Stimulated activated CD4-positive, alpha-beta T cell treated with anti-CD3 and anti-CD28 coated beads, Interleukin-12 subunit alpha, Interleukin-12 subunit beta, amount 100 ng/mL, for 24 hours (primary cell): ENCODE measurements at regions not wholly inside any gene's neighbourhood (a gene's known extent, or its start where the extent isn't known, plus 50 kb on each side); places are given as distances from the start of the nearest gene placed in this dataset.

Source experiments
- DNase-seq, 2 experiments: peaks; one replicate each; pipeline ENCODE4 v3.0.0-alpha.2; 2020; ENCODE audit warnings: low read depth in 2 of 2

DNA sequence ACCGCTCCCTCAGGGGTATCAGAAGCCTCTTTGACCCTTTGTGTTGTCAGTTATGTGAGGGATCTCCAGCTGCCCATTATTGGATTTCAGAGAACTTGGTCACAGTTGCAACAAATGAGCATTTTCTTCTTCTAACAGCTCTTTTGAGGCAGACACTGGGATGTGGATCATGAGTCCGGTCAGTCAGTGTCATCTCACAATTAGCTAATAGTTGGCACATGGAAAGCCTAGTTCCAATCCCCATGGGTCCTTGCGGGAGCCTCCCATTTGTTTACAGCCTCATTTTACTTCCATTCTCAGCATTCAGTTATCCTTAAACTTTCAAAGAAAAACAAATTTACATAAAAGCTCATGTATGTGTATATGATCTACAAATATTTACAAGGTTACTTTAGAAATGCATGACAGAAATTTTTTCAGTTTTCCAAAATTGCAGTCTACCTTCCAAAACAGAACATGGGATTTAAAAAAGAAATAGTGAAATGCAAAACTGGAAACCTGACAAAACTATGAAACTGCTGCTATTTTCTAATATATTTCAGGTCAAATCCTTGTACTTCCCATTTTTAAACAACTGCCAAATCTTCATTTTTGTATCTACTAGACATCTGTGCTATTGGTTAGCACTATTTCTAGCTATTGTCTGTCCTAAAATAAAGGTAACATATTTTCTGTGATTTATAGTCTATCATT lies 547.1 kb upstream of the ZEB2 start:
- DNase-seq: no peak

DNA sequence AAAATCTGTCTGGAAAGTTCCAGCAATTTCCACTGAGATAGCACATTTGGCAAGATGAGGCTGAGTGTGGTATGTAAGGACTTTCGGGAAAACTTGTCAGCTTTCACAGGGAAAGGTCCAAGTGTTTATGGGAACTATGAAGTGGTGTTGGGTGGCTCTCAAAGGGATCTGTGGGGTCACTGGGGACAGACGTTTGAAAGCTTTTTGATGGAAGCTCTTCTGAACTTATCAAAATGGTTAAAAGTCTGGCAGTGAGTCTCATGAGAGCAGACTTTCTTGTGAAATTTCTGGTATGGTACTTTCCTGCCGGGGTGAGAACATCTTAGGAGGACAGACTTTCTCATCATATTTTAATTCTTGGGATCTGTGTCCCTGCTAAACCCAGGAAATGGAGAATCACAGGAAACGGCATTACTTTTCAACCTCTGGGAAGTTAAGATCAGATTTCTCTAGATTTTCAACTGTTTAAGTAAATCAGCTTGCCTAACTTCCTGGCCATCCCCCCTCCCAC lies 546.3 kb upstream of the ZEB2 start:
- DNase-seq: no peak

DNA sequence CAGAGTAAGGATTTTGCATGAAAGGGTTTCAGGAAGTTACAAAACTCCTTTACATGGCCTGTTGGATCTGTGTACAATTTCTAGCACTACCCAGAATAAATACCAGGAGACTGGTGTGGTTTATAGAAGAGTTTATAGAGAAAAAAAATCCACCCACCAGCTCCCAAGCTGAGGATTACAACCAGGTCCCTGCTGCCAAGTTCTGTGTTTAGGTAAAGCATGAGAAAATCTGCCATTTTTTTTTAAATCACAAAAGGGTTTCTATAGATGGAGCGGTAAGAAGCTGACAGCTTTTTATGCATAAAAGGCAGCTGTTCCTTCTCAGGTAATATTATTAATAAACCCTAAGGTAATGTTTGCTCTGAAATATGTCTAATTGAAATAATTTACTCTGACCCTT lies 545.4 kb upstream of the ZEB2 start:
- no peak for DNase-seq

DNA sequence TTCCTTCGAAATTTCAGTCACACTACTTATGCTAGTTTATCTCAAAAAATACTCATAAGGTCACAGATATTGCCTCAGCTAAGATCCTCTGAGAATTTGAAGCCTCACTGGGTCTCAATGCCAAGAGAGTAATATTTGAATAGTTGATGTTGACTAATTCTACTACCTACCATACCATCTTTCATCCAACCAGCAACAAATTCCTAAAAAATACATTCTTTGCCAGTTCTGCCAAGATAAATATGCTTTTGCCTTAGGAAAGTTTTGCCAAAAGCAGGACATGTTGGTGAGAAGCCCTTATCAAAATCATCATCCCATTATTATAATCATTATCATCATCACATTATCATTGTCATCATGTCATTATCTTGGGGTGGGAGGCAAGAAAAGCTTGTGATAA lies 544.6 kb upstream of the ZEB2 start:
- DNase-seq: no peak

DNA sequence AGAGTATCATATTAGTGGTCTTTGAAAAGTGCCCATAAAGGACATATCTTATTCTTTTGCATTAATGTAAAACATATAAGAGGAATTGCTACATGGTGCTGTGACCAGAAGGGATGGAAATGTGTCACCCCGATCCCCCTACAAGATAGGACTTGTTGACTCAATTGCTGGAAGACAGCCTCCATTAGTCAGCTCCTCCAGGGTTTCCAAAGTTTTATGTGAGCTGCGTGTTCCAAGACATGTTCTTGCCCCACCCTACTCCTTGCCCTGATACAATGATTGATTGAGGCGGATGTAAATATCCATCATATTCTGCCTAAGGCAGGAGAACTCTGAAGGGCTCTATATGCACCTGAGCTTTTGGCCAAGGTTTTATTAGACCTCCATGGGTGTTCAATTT lies 541.0 kb upstream of the ZEB2 start:
- no peak for DNase-seq

DNA sequence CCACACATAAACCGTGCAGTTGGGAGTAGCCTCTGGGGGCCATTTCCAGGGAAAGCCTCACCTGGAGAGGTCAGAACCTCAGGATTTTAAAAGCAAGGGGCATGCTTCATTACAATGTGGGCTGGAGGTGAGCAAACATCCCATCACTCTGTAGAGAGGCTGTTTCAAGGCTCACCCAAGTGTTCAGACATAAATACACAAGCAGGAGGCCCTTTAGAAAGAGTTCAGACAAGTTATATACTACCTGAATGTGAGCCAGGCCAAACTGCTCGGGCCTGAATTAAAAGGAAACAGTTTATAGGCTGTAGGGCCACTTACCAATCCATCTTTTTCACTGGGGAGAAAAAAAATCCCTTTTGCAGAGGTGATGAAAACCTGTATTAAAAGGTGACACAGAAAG lies 540.0 kb upstream of the ZEB2 start:
- DNase-seq: no peak

DNA sequence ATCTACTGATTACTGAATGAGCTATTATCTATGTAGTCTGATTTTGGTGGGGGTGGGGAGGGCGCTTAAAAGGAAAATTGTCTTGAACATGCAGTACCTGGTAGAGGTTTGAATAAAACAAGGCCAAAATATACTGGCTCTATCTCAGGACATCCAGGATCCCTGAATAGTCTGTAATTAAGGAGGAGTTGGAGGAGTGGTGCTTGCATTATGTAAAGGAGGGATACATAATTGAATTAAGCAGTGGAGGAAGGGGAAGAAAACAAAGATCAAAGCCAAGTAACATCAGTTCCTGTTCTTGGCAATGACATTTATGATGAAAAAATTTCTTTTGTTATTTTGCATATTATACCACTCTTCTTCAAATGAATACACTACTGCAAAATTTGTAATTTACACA lies 539.4 kb upstream of the ZEB2 start:
- no peak for DNase-seq

DNA sequence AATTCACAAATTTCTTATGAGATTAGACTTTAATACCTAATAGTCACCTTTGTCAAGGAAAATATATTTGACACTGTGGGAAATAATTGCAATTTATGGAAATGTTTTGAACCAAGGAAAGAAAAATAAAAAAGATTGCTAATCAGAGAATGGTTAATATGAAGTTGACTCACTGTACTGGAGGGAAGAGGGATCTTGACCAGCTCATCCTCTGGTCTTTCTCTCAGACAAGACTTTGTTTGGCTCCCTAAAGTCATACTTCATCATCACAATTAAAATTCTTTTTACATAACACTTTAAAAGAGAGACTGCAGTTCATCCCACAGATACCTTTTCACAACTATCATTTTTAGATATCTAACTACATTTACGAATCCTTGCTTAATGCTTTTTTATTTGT lies 538.5 kb upstream of the ZEB2 start:
- DNase-seq: no peak

DNA sequence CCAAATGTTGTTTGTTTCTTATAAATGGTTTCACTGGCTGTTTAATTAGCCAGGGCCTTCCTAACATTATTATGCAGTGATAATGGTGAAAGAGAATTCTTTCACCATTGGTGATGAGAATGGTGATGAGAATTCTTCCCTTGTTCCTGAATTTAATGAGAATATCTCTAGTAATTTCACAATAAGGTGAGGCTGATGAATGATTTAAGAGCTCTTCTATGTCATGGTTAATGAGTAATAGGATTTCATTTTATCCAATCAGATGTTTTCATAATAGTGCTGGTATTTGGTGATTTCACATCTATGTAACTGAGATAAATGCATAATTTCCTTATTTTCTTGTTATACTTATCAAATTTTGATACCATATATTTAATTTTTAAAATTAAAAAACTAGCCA lies 535.7 kb upstream of the ZEB2 start:
- DNase-seq: no peak

DNA sequence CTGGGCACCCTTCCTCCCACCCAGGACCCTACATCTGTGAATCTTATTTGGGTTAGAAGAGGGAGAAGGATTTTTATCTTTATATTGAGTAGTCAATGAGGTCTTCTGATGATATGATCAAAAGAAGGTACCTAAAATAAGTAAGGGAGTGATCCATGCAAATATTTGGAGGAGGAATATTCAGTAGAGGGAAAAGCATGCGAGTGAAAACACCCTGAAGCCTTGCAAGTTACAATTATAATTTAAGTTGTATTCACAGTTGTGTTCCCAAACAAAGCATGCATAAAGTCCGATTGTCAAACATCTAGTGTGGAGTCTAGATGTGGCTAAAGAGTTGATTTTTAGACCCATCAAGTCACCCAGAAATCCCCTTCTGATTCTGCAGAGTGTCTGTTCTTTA lies 530.2 kb upstream of the ZEB2 start:
- no peak for DNase-seq

DNA sequence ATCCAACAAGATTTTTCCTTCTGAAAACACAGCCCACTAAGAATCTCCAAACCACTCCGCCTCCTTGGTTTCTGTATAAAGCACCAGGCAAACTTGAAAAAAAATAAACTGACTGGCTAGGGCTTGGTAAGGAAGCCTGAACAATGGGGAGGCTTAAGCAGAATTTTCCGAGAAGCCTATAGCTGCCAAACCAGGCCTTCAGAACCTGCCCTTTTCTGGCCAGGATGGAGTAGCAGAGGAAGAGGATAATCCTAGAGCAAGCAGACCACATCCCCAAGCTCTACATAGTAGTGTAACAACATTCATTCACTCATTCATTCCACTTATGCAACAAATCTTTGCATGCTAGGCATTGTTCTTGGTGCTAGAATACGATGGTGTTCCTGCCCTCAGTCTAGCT lies 529.6 kb upstream of the ZEB2 start:
- no peak for DNase-seq

DNA sequence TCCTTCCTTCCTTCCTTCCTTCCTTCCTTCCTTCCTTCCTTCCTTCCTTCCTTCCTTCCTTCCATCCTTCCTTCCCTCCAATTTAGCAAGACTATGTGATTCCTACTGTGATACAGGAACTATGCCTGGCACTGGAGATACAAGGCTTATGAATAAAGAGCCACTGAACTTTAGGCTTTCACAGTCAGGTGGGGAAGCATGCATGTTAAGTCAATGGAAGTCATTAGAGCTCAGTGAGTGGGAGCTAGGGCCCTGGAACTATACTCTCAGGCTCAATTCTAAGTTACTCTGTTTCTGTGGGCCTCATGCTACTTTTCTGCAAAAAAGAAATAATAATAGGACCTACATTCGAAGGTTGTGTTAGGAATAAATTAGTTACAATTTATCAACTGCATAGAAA lies 527.6 kb upstream of the ZEB2 start:
- no peak for DNase-seq

DNA sequence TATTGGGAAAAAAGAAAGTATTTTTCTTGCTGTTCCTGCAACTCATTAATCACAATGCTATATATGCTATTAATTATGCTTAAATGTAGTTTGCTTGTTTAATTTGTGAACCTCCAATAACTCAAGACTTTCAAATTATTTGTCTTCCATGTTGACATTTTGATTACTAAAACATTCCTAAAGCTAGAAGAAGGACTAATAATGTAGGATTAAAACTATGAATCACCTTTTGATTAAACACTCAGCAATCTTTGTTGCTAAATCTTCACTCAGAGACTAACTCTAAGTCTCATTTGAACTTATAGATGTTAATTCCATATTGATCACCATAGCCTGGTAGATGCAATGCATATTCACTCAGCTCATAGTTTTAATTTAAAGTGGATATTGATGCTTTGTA lies 524.6 kb upstream of the ZEB2 start:
- no peak for DNase-seq

DNA sequence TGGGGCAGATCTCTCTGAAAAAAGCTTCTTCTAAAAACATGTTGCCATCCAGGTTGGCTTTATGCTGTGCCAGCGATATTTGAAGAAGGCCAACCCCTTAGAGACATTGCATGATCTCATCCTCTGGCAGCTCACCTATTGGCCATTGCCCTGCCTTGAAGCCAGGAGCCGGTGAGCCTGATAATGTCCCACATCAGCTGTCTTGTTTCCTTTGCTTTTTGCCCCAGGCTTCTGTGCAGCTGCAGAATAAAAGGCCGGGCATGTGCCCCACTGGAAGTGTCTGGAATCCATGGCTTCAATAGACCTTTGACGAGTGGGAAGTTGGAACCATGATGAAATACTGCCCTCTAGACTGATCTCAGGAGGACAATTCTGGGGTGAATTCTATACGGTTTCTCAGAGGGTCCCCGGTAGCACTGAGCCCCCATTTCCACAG lies 523.5 kb upstream of the ZEB2 start:
- DNase-seq: no peak

DNA sequence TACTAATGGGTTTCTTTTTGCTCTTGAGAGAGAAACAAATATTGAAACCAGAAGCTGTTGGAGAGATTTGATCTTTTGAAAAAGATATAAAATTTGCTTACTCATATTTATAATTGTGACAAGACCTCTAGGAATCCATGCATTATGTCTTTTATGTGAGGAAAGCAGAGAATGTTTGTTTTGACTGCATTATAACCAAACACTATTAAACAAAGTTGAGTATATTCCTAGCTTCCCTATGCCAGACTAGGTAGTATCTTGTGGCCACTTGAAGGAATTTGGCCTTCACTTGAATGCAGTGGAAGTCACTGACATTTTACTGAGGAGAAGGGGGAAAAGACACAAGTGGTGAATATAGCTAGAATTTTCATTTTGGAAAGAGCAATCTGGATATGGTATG lies 521.8 kb upstream of the ZEB2 start:
- no peak for DNase-seq

DNA sequence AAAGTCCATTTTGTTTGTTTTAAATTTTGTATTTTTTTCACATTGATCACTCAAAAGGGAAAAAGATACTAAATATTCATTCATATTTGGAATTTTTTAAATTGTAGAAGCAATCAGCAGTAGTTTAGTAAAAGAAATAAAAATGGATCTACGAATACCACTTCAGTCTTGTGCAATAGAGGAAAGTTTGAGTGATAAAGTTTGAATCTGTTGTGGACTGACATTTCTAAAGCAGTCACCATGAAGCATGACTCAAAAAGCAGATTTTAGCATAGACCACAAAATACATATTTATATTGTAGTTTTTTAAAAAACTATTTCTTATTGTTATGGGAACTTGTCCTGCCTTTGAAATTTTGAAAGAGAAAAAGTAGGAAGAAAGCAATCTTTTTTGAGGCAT lies 520.5 kb upstream of the ZEB2 start:
- DNase-seq: no peak

DNA sequence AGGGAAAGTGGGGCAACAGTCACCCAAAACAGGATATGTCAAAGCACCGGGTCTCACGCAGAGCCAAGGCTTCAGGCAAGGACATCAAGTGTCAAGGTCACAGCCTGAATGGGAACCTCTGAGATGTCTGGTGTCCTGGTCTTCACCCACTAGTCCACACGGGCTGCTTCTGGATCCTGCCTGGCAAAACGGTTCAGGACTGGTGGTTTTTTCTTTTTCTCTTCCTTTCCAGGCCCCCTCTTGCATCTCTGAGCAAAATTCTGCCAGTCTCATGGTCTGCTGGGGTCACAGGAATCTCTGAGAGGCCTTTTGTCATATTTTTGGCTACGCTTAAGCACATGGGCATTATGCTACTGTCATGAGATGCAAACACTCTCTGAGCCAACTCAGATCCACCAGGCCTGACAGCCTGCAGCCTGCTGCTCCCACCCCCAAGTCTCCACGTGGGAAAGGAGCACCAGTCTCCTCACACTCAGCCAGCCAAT lies 518.2 kb upstream of the ZEB2 start:
- DNase-seq: no peak

DNA sequence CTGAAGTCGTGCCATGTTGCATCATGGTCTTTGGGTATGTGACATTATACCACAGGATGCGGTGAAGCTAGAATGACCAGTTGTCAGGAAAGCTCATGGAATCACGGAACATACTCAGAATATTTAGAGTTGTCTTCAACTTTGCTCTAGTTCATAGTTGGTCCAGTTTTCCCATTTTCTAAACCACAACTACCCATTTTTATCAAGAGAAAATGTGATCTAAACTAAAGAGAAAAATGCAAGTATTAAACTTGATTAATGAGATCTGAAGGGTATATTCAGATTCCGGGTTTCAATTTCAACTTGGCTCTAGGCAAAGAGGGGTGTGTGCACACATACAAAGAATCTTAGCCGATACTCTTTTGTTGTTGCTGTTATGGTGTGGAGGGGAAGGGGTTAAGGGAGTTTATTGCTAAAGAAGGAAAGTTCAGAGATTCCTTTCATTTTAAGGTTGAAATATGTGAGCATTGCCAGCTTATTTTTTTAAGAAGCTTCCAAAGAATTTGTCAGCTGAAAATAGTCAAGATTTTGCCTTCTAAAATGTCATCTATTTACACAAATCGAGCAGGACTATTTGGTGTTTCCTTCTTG lies 516.6 kb upstream of the ZEB2 start:
- DNase-seq: no peak

DNA sequence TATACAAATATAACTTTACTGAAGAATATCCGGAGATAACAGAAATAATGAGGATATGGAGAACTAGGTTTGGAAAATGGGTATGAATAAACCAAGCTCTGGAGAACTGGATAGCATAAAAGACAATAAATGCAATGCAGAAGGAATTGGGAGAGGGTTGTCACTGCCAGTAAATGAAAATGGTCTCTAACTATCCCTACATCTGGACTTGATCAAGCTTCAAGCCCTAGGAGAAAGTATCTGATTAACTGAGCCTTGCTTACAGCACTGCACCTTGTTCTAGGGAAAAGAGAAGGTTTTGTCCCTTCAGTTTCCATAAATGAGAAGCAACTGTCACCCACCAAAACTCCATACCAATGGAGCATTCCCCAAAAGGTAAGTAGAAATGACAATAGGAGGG lies 514.6 kb upstream of the ZEB2 start:
- DNase-seq: no peak

DNA sequence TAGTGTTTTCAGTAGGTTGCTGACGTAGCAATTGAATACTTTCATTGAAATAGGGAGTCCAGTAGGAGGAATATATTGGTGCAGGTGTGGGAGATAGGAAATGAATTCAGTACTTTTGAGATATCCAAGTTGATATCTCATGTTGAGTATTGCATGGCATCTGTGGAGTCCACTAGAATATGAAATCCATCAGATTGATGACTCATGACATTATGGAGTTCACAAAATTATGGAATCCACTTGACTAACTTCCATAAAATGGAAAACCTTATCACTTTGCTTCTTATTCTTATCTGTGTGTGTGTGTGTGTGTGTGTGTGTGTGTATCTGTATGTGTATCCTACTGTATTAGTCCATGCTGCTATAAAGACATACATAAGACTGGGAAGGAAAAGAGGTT lies 513.5 kb upstream of the ZEB2 start:
- DNase-seq: no peak

DNA sequence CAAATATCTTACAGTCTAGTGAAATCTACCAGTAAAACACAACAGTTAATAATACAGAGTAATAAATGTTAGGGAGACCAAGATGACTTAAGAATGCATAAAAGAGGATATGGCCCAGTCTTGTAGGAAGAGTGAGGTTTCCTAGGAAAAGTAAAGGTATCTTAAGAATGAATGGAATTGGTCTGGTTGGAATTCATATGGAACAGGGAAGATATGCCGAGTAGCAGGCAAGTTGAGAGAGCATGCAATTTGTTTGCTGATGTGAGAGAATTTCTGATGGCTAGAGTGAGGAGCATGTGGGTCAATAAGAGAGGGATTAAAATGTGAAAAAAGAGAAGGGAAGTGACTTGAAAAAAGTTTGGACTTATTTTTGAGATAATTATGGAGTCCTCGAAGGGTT lies 512.9 kb upstream of the ZEB2 start:
- no peak for DNase-seq

DNA sequence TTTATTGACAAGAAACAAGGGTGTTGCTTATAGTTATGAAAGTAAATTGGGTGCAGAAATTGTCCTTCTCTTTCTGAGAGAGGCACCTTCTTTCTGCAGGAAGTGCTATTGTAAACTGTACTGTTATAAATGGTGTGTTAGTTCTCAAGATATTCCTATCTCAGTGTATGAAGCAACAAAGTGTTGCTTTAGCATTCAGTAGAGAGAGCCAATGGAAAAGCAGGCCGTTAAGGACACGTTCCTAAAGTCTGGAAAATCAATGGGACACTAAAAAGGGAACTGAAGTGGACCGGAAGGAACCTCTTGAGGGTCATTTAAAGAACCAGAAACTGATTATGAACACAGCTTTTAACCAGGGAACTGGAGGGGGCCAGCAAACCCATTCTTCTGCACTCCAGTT lies 510.0 kb upstream of the ZEB2 start:
- no peak for DNase-seq

DNA sequence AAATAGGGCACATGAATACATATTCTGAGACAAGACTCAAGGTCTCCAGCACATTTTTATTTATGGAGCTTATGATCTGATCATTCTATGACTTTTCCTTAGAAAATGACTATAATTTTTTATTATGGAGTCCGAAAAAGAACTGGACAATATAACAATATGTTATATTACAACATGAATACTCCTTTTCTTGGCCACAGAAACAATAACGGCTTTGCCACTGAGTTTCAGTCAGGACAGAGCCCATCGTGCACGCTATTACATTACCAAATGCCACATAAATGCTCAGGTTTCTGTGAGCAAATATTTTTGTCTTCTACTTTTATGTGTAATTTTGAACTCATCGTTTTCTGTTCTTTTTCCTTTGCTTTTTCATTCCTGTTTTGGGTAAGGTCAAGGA lies 509.2 kb upstream of the ZEB2 start:
- DNase-seq: no peak
